ENCODE measurements at regions not wholly inside any gene's neighbourhood (a gene's known extent, or its start where the extent isn't known, plus 50 kb on each side); places are given as distances from the start of the nearest gene placed in this dataset.

DNA sequence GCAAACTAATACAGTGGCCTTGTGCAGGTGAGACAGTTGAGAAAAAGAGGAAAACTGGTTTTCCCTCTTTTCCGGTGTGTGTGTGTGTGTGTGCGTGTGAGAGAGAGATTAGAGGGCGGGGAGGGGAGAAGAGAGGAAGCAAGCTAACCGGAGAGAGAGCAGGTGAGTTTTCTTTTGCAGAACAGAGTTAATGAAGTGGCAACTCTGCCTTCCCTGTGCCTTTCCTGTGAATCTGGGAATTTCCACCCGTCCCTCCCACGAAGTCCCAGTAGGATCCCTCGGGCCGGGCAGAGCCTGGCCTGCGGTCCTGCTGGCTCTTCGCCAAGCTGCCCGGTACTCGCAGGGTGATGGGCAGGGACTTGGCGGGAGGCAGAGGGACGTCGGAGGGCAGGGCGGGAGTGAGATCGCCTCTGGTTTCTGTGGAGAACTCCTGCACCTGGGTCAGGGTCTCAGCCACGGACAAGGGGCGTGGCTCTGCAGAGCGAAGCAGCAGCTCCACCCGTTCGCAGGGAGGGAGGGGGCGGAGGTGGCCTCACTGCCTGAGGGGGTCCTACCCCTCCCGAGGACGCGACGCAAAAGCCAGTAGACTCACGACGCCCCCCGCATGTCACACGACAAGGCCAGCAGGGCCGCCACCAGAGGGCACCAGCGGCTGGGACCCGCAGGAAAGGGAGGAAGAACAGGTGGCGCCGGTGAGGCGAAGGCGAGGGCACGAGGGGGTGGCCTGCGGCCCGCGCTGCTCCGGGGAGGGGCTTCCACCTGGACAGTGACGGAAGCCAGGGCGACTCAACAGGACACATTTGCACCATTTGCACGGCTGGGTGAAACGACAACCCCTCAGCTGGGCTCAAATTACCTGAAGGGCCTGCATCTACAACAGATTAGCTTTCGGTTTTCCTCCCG lies 51.2 kb upstream of the RNF182 start:
- Histone ChIP-seq H3K9me1 (replicated peaks; ENCODE audit: control insufficient read depth, extremely low read depth, insufficient read depth, low read length) (no peaks in the 10 kb centered on the region), H3K9me3 (replicated peaks; ENCODE audit: control insufficient read depth, insufficient read depth, low read length) (no peaks in the 10 kb centered on the region), H3K79me2 (ENCODE audit: control insufficient read depth, insufficient read depth, low read length) (no peaks in the 10 kb centered on the region), H4K20me1 (replicated peaks; ENCODE audit: control insufficient read depth, extremely low read depth, insufficient read depth, low read length) (no peaks in the 10 kb centered on the region), H3K36me3 (ENCODE audit: control insufficient read depth in 2 of 2, extremely low read depth in 1 of 2, insufficient read depth in 2 of 2, low read length in 2 of 2) (no peaks in the 10 kb centered on the region), H2AFZ (ENCODE audit: low read depth, low read length) (peak overlapping the region; percentile 35), H3K9ac (replicated peaks; ENCODE audit: extremely low read depth, insufficient read depth, low read length) (no peak overlapping the region), H3K27ac (ENCODE audit: insufficient read depth, low read depth, low read length) (no peak overlapping the region), H3K4me3 (replicated peaks in 1 of 3; ENCODE audit: insufficient read depth in 1 of 3, low read depth in 1 of 3, low read length in 3 of 3) (peak overlapping the region in 1 of 3 experiments; percentile 17), H3K4me2 (ENCODE audit: insufficient read depth, low read length) (peak overlapping the region; percentile 49), H3K27me3 (ENCODE audit: control insufficient read depth in 2 of 2, insufficient read depth in 2 of 2, low read length in 2 of 2) (peaks cover 2 to 4% of the 10 kb centered on the region in 2 experiments), H3K4me1 (ENCODE audit: control insufficient read depth, extremely low read depth, insufficient read depth, low read length) (no peaks in the 10 kb centered on the region)
- FAIRE-seq, result no peak
- ChIA-PET POLR2A (no interaction called here), CTCF (interaction anchor here (0.8 to 2.5 kb wide), 8 partner anchors 12 to 271 kb away, joined by 3 to 24 read pairs (median 4); no protein-coding TSS in a partner anchor)
- intact Hi-C loops (cut with micrococcal nuclease), result loop anchor here (1.0 kb wide), 1 partner anchor 78 kb away; no protein-coding TSS in a partner anchor
- peak; percentile 18 for DNase-seq (ENCODE audit: low read depth, low spot score)
- BruUV-seq (replicated peaks), result no TSS peak
- dilution Hi-C loops (cut with MboI; ENCODE audit: extremely low pct_ligation_motif_present, low sequenced_read_pairs), result no loop called here
- TF ChIP-seq, protein P1, sequence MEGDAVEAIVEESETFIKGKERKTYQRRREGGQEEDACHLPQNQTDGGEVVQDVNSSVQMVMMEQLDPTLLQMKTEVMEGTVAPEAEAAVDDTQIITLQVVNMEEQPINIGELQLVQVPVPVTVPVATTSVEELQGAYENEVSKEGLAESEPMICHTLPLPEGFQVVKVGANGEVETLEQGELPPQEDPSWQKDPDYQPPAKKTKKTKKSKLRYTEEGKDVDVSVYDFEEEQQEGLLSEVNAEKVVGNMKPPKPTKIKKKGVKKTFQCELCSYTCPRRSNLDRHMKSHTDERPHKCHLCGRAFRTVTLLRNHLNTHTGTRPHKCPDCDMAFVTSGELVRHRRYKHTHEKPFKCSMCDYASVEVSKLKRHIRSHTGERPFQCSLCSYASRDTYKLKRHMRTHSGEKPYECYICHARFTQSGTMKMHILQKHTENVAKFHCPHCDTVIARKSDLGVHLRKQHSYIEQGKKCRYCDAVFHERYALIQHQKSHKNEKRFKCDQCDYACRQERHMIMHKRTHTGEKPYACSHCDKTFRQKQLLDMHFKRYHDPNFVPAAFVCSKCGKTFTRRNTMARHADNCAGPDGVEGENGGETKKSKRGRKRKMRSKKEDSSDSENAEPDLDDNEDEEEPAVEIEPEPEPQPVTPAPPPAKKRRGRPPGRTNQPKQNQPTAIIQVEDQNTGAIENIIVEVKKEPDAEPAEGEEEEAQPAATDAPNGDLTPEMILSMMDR (IDR thresholded peaks at IDR 0.05; ENCODE audit: extremely low read depth in 1 of 2, insufficient read depth in 1 of 2, low read depth in 1 of 2, low read length in 2 of 2), result peak; percentile 67 to 79
- no peak for TF ChIP-seq MYC (IDR thresholded peaks at IDR 0.05; ENCODE audit: low read depth, low read length)

DNA sequence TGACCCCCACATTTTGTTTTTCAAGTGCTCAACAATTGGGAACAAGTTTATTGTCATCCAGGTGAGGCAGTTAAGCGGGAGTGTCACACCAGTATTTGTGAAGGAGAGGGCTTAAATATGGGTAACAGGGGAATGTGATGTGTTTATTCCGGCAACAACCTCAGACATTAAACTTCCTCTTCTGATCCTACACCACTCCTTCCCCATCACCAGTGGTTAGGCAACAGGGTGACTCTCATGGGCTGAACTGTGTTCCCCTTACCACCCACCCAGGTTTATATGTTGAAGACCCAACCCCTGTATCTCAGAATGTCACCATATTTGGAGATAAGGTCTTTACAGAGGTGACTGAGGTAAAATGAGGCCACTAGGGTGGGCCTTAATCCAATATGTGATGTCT lies 52.1 kb upstream of the RNF182 start:
- H3K79me2 ChIP-seq (ENCODE audit: control insufficient read depth, insufficient read depth, low read length), result no peaks in the 10 kb centered on the region
- H3K9me3 ChIP-seq (replicated peaks; ENCODE audit: control insufficient read depth, insufficient read depth, low read length), result no peaks in the 10 kb centered on the region
- ChIA-PET POLR2A (no interaction called here), CTCF (interaction anchor here (2.5 kb wide), 1 partner anchor 194 kb away, joined by 24 read pairs; no protein-coding TSS in a partner anchor)
- H3K4me2 ChIP-seq (ENCODE audit: insufficient read depth, low read length), result no peak overlapping the region
- H3K27me3 ChIP-seq (ENCODE audit: control insufficient read depth in 2 of 2, insufficient read depth in 2 of 2, low read length in 2 of 2), result peaks cover 2 to 4% of the 10 kb centered on the region in 2 experiments
- H3K9ac ChIP-seq (replicated peaks; ENCODE audit: extremely low read depth, insufficient read depth, low read length), result no peak overlapping the region
- H3K4me3 ChIP-seq (replicated peaks in 1 of 3; ENCODE audit: insufficient read depth in 1 of 3, low read depth in 1 of 3, low read length in 3 of 3), result no peak overlapping the region
- H3K9me1 ChIP-seq (replicated peaks; ENCODE audit: control insufficient read depth, extremely low read depth, insufficient read depth, low read length), result no peaks in the 10 kb centered on the region
- no peak for DNase-seq (ENCODE audit: low read depth, low spot score)
- H3K4me1 ChIP-seq (ENCODE audit: control insufficient read depth, extremely low read depth, insufficient read depth, low read length), result no peaks in the 10 kb centered on the region
- no peak overlapping the region for H2AFZ ChIP-seq (ENCODE audit: low read depth, low read length)
- BruUV-seq (replicated peaks), result no TSS peak
- H4K20me1 ChIP-seq (replicated peaks; ENCODE audit: control insufficient read depth, extremely low read depth, insufficient read depth, low read length), result no peaks in the 10 kb centered on the region
- intact Hi-C loops (cut with micrococcal nuclease) (loop anchor here (1.0 kb wide), 1 partner anchor 77 kb away; no protein-coding TSS in a partner anchor), dilution Hi-C loops (cut with MboI; ENCODE audit: extremely low pct_ligation_motif_present, low sequenced_read_pairs) (no loop called here)
- FAIRE-seq, result no peak
- no peak for TF ChIP-seq JUN (IDR thresholded peaks at IDR 0.05; ENCODE audit: borderline replicate concordance, insufficient read depth, insufficient read length, low read depth)
- no peak for TF ChIP-seq MYC (IDR thresholded peaks at IDR 0.05; ENCODE audit: low read depth, low read length)
- TF ChIP-seq GATA2 (IDR thresholded peaks at IDR 0.05; ENCODE audit: insufficient read depth, insufficient read length, low read depth, low read length), result no peak
- TF ChIP-seq POLR2A (IDR thresholded peaks at IDR 0.05; ENCODE audit: low read depth, low read length), result no peak
- no peak for TF ChIP-seq POLR2AphosphoS5 (IDR thresholded peaks at IDR 0.05; ENCODE audit: insufficient read depth, low read depth, low read length)
- TF ChIP-seq EZH2 (IDR thresholded peaks at IDR 0.05; ENCODE audit: borderline replicate concordance, low read depth, low read length, severe bottlenecking), result no peak
- TF ChIP-seq FOS (IDR thresholded peaks at IDR 0.05; ENCODE audit: borderline replicate concordance, insufficient read depth, low read length), result no peak
- TF ChIP-seq, protein P2, sequence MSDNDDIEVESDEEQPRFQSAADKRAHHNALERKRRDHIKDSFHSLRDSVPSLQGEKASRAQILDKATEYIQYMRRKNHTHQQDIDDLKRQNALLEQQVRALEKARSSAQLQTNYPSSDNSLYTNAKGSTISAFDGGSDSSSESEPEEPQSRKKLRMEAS (IDR thresholded peaks at IDR 0.05; ENCODE audit: insufficient read depth, insufficient read length), result no peak
- TF ChIP-seq, protein P1 (IDR thresholded peaks at IDR 0.05; ENCODE audit: extremely low read depth in 1 of 2, insufficient read depth in 1 of 2, low read depth in 1 of 2, low read length in 2 of 2), result no peak
- H3K27ac ChIP-seq (ENCODE audit: insufficient read depth, low read depth, low read length), result no peak overlapping the region
- no peaks in the 10 kb centered on the region for H3K36me3 ChIP-seq (ENCODE audit: control insufficient read depth in 2 of 2, extremely low read depth in 1 of 2, insufficient read depth in 2 of 2, low read length in 2 of 2)
